Hematopoietic multipotent progenitor cell treated with erythropoietin and hydrocortisone succinate and interleukin-3 and kit ligand, for 4 days (in vitro differentiated cells): ENCODE measurements at regions not wholly inside any gene's neighbourhood (a gene's known extent, or its start where the extent isn't known, plus 50 kb on each side); places are given as distances from the start of the nearest gene placed in this dataset.
"Not testable (repeated sequence)": the region's sequence is repeated elsewhere in the genome, so short reads cannot be mapped to it uniquely, and the experiment has no call there.

Source experiments
- DNase-seq: peaks from one replicate; pipeline ENCODE4 v3.0.0-alpha.2; 2015

- DNase-seq: no peak
Observed at GRCh38 chr6:137970368-137970767, 103.3 kb downstream of the TNFAIP3 start.

DNA sequence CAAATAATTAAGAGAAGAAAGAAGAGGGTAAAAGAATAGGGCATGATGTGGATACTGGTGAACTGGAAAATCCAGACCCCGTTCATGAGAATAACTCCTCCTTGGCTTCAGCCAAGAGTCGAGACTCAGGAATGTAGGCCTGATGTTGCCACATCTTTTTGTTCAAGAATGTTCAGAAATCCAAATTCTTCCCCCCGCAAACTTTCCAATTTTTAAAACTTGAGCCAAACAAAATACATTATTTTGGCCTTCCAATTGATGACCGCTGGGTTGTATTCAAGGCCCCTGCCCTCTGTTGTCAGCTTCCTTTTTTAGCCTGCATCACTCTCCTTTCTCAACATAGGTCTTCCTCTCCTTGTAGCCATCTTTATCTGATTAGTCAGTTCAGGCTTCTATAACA lies 106.1 kb downstream of the TNFAIP3 start:
- no peak for DNase-seq

GRCh38 chr6:137975188-137975940 lies 108.3 kb downstream of the TNFAIP3 start:
- peak; percentile 66 for DNase-seq

DNA sequence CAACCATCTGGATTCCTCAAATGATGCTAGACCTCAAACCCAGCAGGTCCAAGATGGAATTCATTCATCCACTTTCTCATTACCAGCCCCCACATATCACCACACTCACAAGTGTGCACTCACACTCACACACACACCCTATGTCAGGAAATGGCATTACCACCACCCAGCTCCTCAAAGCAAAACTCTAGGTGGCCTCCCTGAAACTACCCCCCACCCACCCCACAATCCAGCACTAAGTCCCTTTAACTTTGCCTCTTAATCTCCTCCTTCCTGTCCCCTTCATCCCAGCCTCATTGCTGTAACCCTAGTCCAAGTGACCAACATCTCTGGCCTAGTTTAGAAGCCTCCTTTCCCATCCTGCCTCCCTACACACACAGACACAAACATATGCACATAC lies 109.4 kb downstream of the TNFAIP3 start:
- DNase-seq: no peak

DNA sequence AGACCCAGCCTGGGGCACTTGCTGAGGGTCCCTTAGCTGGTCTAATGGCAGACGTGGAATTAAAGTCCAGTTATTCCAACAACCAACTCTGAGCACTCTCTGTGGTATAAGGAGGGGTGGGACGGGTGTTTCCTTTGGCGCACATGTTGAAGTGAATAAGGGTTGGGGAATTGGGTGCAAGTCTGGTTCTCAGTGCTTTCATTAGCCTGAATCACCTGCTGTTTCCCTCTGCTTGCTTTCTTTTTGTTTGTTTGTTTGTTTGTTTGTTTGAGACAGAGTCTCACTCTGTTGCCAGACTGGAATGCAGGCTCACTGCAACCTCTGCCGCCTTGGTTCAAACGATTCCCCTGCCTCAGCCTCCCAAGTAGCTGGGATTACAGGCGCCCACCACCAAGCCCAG lies 110.1 kb downstream of the TNFAIP3 start:
- no peak for DNase-seq

GRCh38 chr6:137977814-137978213 lies 110.8 kb downstream of the TNFAIP3 start:
- DNase-seq: no peak

- peak; percentile 32 for DNase-seq
Observed at GRCh38 chr6:137978252-137978896, 111.3 kb downstream of the TNFAIP3 start.

DNA sequence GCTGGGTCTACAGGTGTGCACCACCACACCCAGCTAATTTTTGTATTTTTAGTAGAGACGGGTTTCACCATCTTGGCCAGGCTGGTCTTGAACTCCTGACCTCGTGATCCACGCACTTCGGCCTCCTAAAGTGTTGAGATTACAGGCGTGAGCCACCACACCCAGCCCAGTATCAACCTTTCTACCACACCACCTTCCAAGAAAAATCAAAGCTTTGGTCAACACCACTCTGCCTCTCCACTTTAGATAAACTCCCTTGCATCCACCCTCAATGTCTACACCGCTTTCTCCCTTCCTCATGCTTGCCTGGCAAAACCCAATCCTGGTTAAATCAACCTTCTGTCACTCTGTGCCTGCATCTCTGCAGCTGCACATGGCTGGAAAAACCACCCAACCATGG lies 112.2 kb downstream of the TNFAIP3 start:
- not testable (repeated sequence) for DNase-seq

GRCh38 chr6:137980777-137981176 lies 113.7 kb downstream of the TNFAIP3 start:
- DNase-seq: no peak

DNA sequence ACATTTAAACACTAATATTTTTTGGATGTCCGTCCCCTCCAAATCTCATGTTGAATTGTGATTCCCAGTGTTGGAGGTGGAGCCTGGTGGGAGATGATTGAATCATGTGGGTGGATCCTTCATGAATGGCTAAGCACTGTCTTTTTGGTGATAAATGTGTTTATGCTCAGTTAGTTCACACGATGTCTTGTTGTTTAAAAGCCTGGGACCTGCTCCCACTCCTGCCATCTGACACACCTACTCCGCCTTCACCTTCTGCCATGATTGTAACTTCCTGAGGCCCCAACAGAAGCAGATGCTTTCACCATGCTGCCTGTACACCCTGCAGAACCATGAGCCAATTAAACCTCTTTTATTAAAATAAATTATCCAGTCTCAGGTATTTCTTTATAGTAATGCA lies 114.7 kb downstream of the TNFAIP3 start:
- no peak for DNase-seq

DNA sequence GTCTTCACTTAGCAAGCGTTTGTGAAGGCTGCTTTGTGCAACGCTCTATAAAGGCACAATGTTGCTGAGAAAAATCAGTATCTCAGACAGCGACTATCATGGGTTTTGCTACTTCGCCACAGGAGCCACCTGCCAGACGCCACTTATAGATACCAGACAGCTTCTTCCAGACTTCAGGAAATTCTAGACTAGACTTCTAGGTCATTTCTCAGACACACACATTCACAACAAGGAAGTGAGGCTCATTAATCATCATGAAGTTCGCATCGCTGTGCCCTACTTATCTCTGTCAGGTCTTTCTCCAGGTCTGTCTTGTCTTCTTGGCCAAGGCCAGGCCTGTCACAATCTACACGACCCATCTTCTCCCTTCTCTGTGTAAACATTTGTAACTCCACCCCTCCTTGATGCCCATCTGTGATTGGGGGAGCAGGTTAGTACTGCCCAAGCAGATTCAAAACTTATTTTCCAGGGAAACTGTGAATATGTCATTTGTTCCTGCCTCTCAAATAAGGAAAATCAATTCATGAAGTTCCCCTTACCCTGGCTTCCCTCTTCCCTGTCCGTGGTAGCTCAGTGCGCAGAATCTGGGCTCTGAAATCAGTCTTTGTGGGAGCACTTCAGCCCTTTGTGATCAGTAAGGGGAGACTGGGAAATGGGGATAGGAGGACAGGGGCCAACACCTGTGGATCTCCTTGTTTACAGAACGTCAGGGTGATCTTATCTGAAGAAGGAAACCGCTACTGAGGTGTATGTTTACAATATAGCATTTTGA lies 115.5 kb downstream of the TNFAIP3 start:
- DNase-seq: no peak

GRCh38 chr6:137983269-137983668 lies 116.2 kb downstream of the TNFAIP3 start:
- DNase-seq: no peak

GRCh38 chr6:137989664-137990063 lies 117.6 kb downstream of the PERP start:
- DNase-seq: no peak

- DNase-seq: no peak
Observed at GRCh38 chr6:137995371-137995770, 111.8 kb downstream of the PERP start.

GRCh38 chr6:137998461-137999019 lies 108.7 kb downstream of the PERP start:
- no peak for DNase-seq

DNA sequence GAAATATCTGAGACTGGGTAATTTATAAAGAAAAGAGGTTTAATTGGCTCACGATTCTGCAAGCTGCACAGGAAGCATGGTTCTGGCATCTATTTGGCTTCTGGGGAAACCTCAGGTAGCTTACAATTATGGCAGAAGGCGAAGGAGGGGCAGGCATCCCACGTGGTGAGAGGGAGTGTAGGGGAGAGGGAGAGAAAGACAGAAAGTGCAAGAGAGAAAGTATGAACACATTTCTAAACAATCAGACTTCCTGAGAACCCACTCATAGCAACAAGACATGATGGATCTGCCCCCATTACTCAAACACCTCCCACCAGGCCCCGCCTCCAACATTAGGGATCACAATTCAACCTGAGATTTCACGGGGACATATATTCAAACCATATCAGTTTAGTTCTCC lies 107.4 kb downstream of the PERP start:
- no peak for DNase-seq

- DNase-seq: no peak
Observed at GRCh38 chr6:138000941-138001340, 106.3 kb downstream of the PERP start.

- peak; percentile 75 for DNase-seq
Observed at GRCh38 chr6:138001750-138002349, 105.4 kb downstream of the PERP start.

DNA sequence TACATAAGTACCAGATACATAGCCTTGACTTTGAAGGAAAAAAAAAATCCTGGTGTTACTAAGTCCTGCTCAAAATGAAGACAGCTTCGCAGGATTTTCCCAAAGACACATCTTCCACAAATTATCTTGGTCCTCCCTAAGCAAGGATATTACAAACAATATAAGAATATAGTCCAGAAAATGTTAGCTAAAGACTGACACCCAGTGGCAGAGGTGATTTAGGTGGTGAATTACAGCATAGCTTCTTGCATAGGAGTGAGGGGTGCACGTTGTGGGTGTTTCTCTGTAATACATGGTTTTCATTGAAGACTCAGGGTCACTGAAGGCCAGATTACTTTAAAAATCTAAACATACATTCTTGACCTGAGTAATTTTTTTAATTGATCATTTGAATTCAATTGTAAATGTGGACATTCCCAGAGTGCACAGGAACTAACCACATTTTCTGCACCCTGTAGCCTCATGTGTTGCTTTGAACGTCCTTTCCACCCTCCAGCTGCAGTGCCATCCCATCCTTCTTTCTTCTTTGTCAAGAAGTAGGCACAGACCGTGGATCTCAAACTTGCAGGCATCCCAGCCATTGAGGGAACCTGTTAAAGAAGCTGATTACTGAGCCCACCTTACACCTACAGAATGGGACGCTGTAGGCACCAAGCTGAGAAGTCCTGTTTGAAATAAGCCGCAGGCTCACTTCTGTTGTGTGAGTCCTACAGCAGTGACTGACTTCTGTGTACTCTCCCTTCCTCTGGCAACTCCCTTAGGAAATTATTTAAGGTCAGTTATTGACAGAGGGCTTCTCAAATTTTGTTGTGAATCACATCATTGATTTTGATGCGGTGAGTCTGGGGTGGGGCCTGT lies 102.6 kb downstream of the PERP start:
- DNase-seq: peak; percentile 69

GRCh38 chr6:138005846-138006245 lies 101.4 kb downstream of the PERP start:
- DNase-seq: no peak

GRCh38 chr6:138007014-138007472 lies 100.2 kb downstream of the PERP start:
- DNase-seq: peak; percentile 48

- DNase-seq: peak; percentile 81
Observed at GRCh38 chr6:138008791-138009190, 98.4 kb downstream of the PERP start.
